Esophagus muscularis mucosa (tissue), 4 donors: ENCODE measurements at regions not wholly inside any gene's neighbourhood (a gene's known extent, or its start where the extent isn't known, plus 50 kb on each side); places are given as distances from the start of the nearest gene placed in this dataset.
"Not testable (repeated sequence)": the region's sequence is repeated elsewhere in the genome, so short reads cannot be mapped to it uniquely, and the experiment has no call there.

ENCODE experiments used
- DNase-seq: peaks from one replicate; pipeline ENCODE4 v3.0.0-alpha.2; 2017; ENCODE audit errors: extremely low spot score
- H3K27ac ChIP-seq, 4 donors: fragments of 200-600 bp; sonication (generic); replicated peaks in 1 of 4; 1 replicate in 3 of 4; 2 replicates in 1 of 4; pipeline ENCODE4 v1.5.1; 2016 to 2019; ENCODE audit warnings: mild to moderate bottlenecking in 1 of 4
- H3K27me3 ChIP-seq, 4 donors: fragments of 200-600 bp; sonication (generic); one replicate each; pipeline versions ENCODE4 v1.5.1 to v1.6.0; 2016 to 2019
- H3K36me3 ChIP-seq, 4 donors: fragments of 200-600 bp; sonication (generic); one replicate each; pipeline ENCODE4 v1.5.1; 2016 to 2019
- H3K4me1 ChIP-seq, 4 donors: fragments of 200-600 bp; sonication (generic); one replicate each; pipeline ENCODE4 v1.5.1; 2016 to 2019
- H3K4me3 ChIP-seq, 4 donors: fragments of 200-600 bp; sonication (generic); 1 replicate in 2 of 4; 2 replicates in 2 of 4; pipeline ENCODE4 v1.5.1; 2016 to 2019; ENCODE audit warnings: mild to moderate bottlenecking in 4 of 4, moderate library complexity in 1 of 4
- H3K9me3 ChIP-seq, 4 donors: fragments of 200-600 bp; sonication (generic); 1 replicate in 3 of 4; 2 replicates in 1 of 4; pipeline ENCODE4 v1.5.1; 2016 to 2019
- CTCF ChIP-seq, 3 experiments: fragments of 200-600 bp in 2 of 3; fragments of 450-650 bp in 1 of 3; sonication (generic) in 2 of 3; IDR thresholded peaks; one replicate each; pipeline ENCODE4 v1.5.1; 2017 to 2019; ENCODE audit warnings: antibody characterized with exemption in 3 of 3, mild to moderate bottlenecking in 2 of 3, moderate library complexity in 1 of 3
- EP300 ChIP-seq: sonication (generic); formaldehyde crosslinking; IDR thresholded peaks from one replicate; pipeline ENCODE4 v1.6.1; 2017; ENCODE audit warnings: antibody characterized with exemption
- POLR2A ChIP-seq: fragments of 450-650 bp; IDR thresholded peaks from one replicate; pipeline ENCODE4 v1.6.1; 2017; ENCODE audit warnings: antibody characterized with exemption, moderate library complexity, mild to moderate bottlenecking, low read depth
- POLR2AphosphoS5 ChIP-seq, 2 donors: sonication (generic); formaldehyde crosslinking; IDR thresholded peaks; one replicate each; pipeline ENCODE4 v1.6.1; 2017; ENCODE audit warnings: antibody characterized with exemption in 2 of 2
- whole genome bisulfite sequencing: methylation state at CpG from one replicate; pipeline ENCODE4 v1.1.5; 2018; 5-methylcytosine and 5-hydroxymethylcytosine counted together
- intact Hi-C: fragments of 100-400 bp; cut with DNase I; formaldehyde crosslinking; loops from one replicate; pipeline ENCODE4 v1.15.1; 2023

- 89% methylated on average over 1 of the region's 1 CpG for WGBS
- no peak for DNase-seq
- Histone ChIP-seq H3K27ac (no peak overlapping the region), H3K4me3 (no peak overlapping the region), H3K9me3 (no peaks in the 10 kb centered on the region), H3K27me3 (peaks cover 0 to 3% (median 0%) of the 10 kb centered on the region in 4 donors), H3K36me3 (no peaks in the 10 kb centered on the region), H3K4me1 (no peaks in the 10 kb centered on the region)
- intact Hi-C loops: loop anchor here (5.0 kb wide), 1 partner anchor 472 kb away; no protein-coding TSS in a partner anchor
- TF ChIP-seq POLR2A: no peak
These were observed 104.0 kb upstream of the MYRIP start for GRCh38 chr3:39705351-39705900.

GRCh38 chr3:39707314-39707909 is 102.0 kb upstream of the MYRIP start:
- 25% methylated on average over 5 of the region's 5 CpGs for WGBS
- no peak for DNase-seq

GRCh38 chr3:39712413-39713048 is 96.9 kb upstream of the MYRIP start:
- peaks cover 0 to 3% (median 0%) of the 10 kb centered on the region in 4 donors for H3K27me3 ChIP-seq
- intact Hi-C loops: no loop called here
- TF ChIP-seq POLR2AphosphoS5 (IDR thresholded peaks at IDR 0.05) (no peak), POLR2A (no peak), CTCF (IDR thresholded peaks at IDR 0.05) (no peak), EP300 (no peak)
- DNase-seq: no peak
- 83% methylated on average over 4 of the region's 4 CpGs for WGBS
- H3K9me3 ChIP-seq: no peaks in the 10 kb centered on the region
- no peaks in the 10 kb centered on the region for H3K36me3 ChIP-seq
- H3K4me1 ChIP-seq: no peaks in the 10 kb centered on the region
- H3K4me3 ChIP-seq: no peak overlapping the region
- H3K27ac ChIP-seq: no peak overlapping the region

More at GRCh38 chr3:39707314-39707909, 102.0 kb upstream of the MYRIP start:
- peaks cover 0 to 3% (median 0%) of the 10 kb centered on the region in 4 donors for H3K27me3 ChIP-seq
- TF ChIP-seq POLR2AphosphoS5 (IDR thresholded peaks at IDR 0.05) (no peak), CTCF (IDR thresholded peaks at IDR 0.05) (peak; percentile 50 to 66 (median 60)), EP300 (no peak), POLR2A (no peak)
- no peaks in the 10 kb centered on the region for H3K4me1 ChIP-seq
- intact Hi-C loops: loop anchor here (5.0 kb wide), 1 partner anchor 470 kb away; no protein-coding TSS in a partner anchor
- H3K27ac ChIP-seq: no peak overlapping the region
- H3K4me3 ChIP-seq: no peak overlapping the region
- H3K9me3 ChIP-seq: no peaks in the 10 kb centered on the region
- H3K36me3 ChIP-seq: no peaks in the 10 kb centered on the region

GRCh38 chr3:39713341-39713740 is 96.1 kb upstream of the MYRIP start:
- WGBS: no CpG with 5 or more reads among the region's 24 CpGs
- H3K4me3 ChIP-seq, H3K27ac ChIP-seq, H3K4me1 ChIP-seq, intact Hi-C loops, H3K36me3 ChIP-seq, H3K9me3 ChIP-seq, H3K27me3 ChIP-seq, DNase-seq: not testable (repeated sequence)

- no peak for DNase-seq
- Histone ChIP-seq H3K27ac (no peak overlapping the region), H3K4me3 (no peak overlapping the region), H3K27me3 (no peaks in the 10 kb centered on the region), H3K4me1 (no peaks in the 10 kb centered on the region), H3K9me3 (no peaks in the 10 kb centered on the region), H3K36me3 (no peaks in the 10 kb centered on the region)
- WGBS: 58% methylated on average over 3 of the region's 3 CpGs
- TF ChIP-seq EP300: no peak
- TF ChIP-seq CTCF (IDR thresholded peaks at IDR 0.05): no peak
- TF ChIP-seq POLR2AphosphoS5 (IDR thresholded peaks at IDR 0.05): no peak
- TF ChIP-seq POLR2A: no peak
- intact Hi-C loops: no loop called here
These were observed 92.6 kb upstream of the MYRIP start for GRCh38 chr3:39716849-39717248.
